ENCODE measurements at regions not wholly inside any gene's neighbourhood (a gene's known extent, or its start where the extent isn't known, plus 50 kb on each side); places are given as distances from the start of the nearest gene placed in this dataset.

DNA sequence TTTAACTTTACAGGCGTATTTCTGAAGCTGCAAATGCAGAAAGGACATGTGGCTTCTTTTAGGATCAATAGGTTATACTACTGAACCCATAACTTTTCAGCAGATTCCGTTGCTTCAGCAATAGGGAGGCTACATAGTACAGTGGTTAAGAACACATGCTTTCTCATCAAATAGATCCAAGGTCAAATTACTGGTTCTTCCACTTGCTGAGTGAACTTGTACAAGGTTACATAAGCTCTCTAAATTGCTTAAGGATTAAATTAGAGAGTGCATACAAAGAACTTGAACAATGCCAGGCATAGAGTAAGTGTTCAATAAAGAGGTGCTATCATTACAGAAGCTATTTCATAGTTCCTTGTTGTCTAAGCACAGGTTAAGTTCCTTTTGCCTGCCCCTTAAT lies 129.6 kb downstream of the BARX2 start:
- Histone ChIP-seq H3K4me2 (ENCODE audit: low read depth, low read length) (no peak overlapping the region), H3K9me1 (ENCODE audit: insufficient read depth, low read length) (no peaks in the 10 kb centered on the region), H3K79me1 (ENCODE audit: low read depth in 1 of 2, low read length in 2 of 2) (no peaks in the 10 kb centered on the region), H3K27ac (ENCODE audit: insufficient read depth, low read length) (no peak overlapping the region), H3K9me3 (ENCODE audit: control insufficient read depth, insufficient read depth, low read length) (no peaks in the 10 kb centered on the region; the same call in 1 of the 2 replicates), H3K9ac (ENCODE audit: low read depth, low read length) (no peak overlapping the region), H3K18ac (ENCODE audit: low read depth, low read length) (no peak overlapping the region), H3K56ac (ENCODE audit: extremely low read depth, insufficient read depth, low read length) (no peak overlapping the region), H3K4ac (ENCODE audit: low read depth, low read length) (no peak overlapping the region), H2AK5ac (ENCODE audit: low read depth, low read length) (no peak overlapping the region), H3K4me3 (ENCODE audit: insufficient read depth, low read depth, low read length) (no peak overlapping the region), H2BK20ac (ENCODE audit: low read depth, low read length) (no peak overlapping the region), H2AK9ac (replicated peaks; ENCODE audit: low read depth, low read length, poor library complexity) (no peak overlapping the region), H3K27me3 (ENCODE audit: control insufficient read depth, insufficient read depth, low read length) (no peaks in the 10 kb centered on the region), H3K23ac (ENCODE audit: low read depth, low read length) (no peak overlapping the region), H3K14ac (replicated peaks; ENCODE audit: low read depth, low read length) (no peak overlapping the region), H4K8ac (ENCODE audit: low read depth in 2 of 2, low read length in 2 of 2) (no peak overlapping the region), H3K4me1 (ENCODE audit: control insufficient read depth, insufficient read depth, low read length) (no peaks in the 10 kb centered on the region), H3K36me3 (ENCODE audit: control insufficient read depth, insufficient read depth, low read length) (no peaks in the 10 kb centered on the region), H4K5ac (ENCODE audit: low read depth, low read length) (no peak overlapping the region), H4K91ac (ENCODE audit: insufficient read depth, low read depth, low read length) (no peak overlapping the region), H2BK120ac (ENCODE audit: low read depth, low read length) (no peak overlapping the region), H4K20me1 (ENCODE audit: insufficient read depth, low read length) (no peaks in the 10 kb centered on the region), H2BK15ac (ENCODE audit: low read depth, low read length) (no peak overlapping the region), H2BK5ac (ENCODE audit: low read depth, low read length, poor library complexity, severe bottlenecking) (no peak overlapping the region), H2AFZ (replicated peaks; ENCODE audit: low read length, poor library complexity) (no peak overlapping the region)
- in situ Hi-C loops (cut with MboI; ENCODE audit: low sequenced_read_pairs) = no loop called here
- POLR2A ChIA-PET (ENCODE audit: unreplicated experiment) = no interaction called here
- WGBS, 2 experiments (ENCODE audit: extremely low coverage in 2 of 2, insufficient read length in 1 of 2) = no CpG with 5 or more reads among the region's 2 CpGs
- ATAC-seq (ENCODE audit: low read depth) = no peak
- intact Hi-C loops (cut with micrococcal nuclease) = no loop called here
- no TSS peak for BruUV-seq (replicated peaks)
- dilution Hi-C loops (cut with HindIII; ENCODE audit: low sequenced_read_pairs, unreplicated experiment) = no loop called here
- CTCF ChIA-PET = no interaction called here
- TF ChIP-seq MAZ (IDR thresholded peaks at IDR 0.05; ENCODE audit: borderline replicate concordance, low read depth, low read length) (no peak), BHLHE40 (IDR thresholded peaks at IDR 0.05; ENCODE audit: low read depth, low read length) (no peak), RAD21 (IDR thresholded peaks at IDR 0.05; ENCODE audit: low read length) (no peak), CHD1 (IDR thresholded peaks at IDR 0.05; ENCODE audit: low read depth, low read length) (no peak), MAFK (IDR thresholded peaks at IDR 0.05; ENCODE audit: low read depth, low read length) (no peak), MXI1 (IDR thresholded peaks at IDR 0.05; ENCODE audit: borderline replicate concordance, low read depth, low read length) (no peak), POLR2A (IDR thresholded peaks at IDR 0.05; ENCODE audit: low read depth, low read length) (no peak), NFE2L2 (IDR thresholded peaks at IDR 0.05; ENCODE audit: low read depth, low read length) (no peak), USF2 (IDR thresholded peaks at IDR 0.05; ENCODE audit: low read depth, low read length) (no peak), CTCF (conservative IDR thresholded peaks at IDR 0.05; ENCODE audit: low read depth, low read length) (no peak)
- DNase-seq = no peak

Data from IMR-90 (cell line).